Activated T-cell treated with anti-CD3 and anti-CD28 coated beads, Interleukin-2, amount 50 U/mL, for 24 hours (primary cell): ENCODE measurements at regions not wholly inside any gene's neighbourhood (a gene's known extent, or its start where the extent isn't known, plus 50 kb on each side); places are given as distances from the start of the nearest gene placed in this dataset.

Experiments
- DNase-seq: peaks from one replicate; pipeline ENCODE4 v3.0.0-alpha.2; 2020
- H3K27ac Mint-ChIP-seq: 2 replicates; pipeline ENCODE4 v1.8.0; 2020; ENCODE audit warnings: mild to moderate bottlenecking, mixed read lengths
- H3K27me3 Mint-ChIP-seq: 2 replicates; pipeline ENCODE4 v1.8.0; 2020; ENCODE audit warnings: mixed read lengths
- H3K36me3 Mint-ChIP-seq: 2 replicates; pipeline ENCODE4 v1.8.0; 2020; ENCODE audit warnings: low read depth, mixed read lengths
- H3K4me1 Mint-ChIP-seq: 2 replicates; pipeline ENCODE4 v1.8.0; 2020; ENCODE audit warnings: low read depth, mixed read lengths
- H3K4me3 Mint-ChIP-seq: 2 replicates; pipeline ENCODE4 v1.8.0; 2020; ENCODE audit warnings: mild to moderate bottlenecking, moderate library complexity, mixed read lengths
- H3K9me3 Mint-ChIP-seq: 2 replicates; pipeline ENCODE4 v1.8.0; 2020; ENCODE audit warnings: mixed read lengths

- H3K9me3 Mint-ChIP-seq = peaks cover 6% of the 10 kb centered on the region
- DNase-seq = no peak
Observed at GRCh38 chrX:5100004-5100403, 1128.7 kb downstream of the NLGN4X start.

GRCh38 chrX:5086388-5086787 is 1142.3 kb downstream of the NLGN4X start:
- Mint-ChIP-seq H3K4me1 (no peaks in the 10 kb centered on the region), H3K9me3 (no peaks in the 10 kb centered on the region), H3K27me3 (no peaks in the 10 kb centered on the region), H3K27ac (no peak overlapping the region), H3K36me3 (no peaks in the 10 kb centered on the region), H3K4me3 (no peak overlapping the region)
- no peak for DNase-seq

More at GRCh38 chrX:5100004-5100403, 1128.7 kb downstream of the NLGN4X start:
- H3K27me3 Mint-ChIP-seq = no peaks in the 10 kb centered on the region
- H3K4me1 Mint-ChIP-seq = no peaks in the 10 kb centered on the region
- no peaks in the 10 kb centered on the region for H3K36me3 Mint-ChIP-seq
- no peak overlapping the region for H3K27ac Mint-ChIP-seq
- no peak overlapping the region for H3K4me3 Mint-ChIP-seq

GRCh38 chrX:5084279-5084678 is 1144.4 kb downstream of the NLGN4X start:
- Mint-ChIP-seq H3K36me3 (no peaks in the 10 kb centered on the region), H3K9me3 (peaks cover 4% of the 10 kb centered on the region), H3K27ac (no peak overlapping the region), H3K4me1 (no peaks in the 10 kb centered on the region), H3K27me3 (no peaks in the 10 kb centered on the region), H3K4me3 (no peak overlapping the region)
- DNase-seq = no peak

- Mint-ChIP-seq H3K27me3 (no peaks in the 10 kb centered on the region), H3K36me3 (no peaks in the 10 kb centered on the region), H3K9me3 (peaks cover 4% of the 10 kb centered on the region), H3K4me3 (no peak overlapping the region), H3K27ac (no peak overlapping the region), H3K4me1 (no peaks in the 10 kb centered on the region)
- DNase-seq = no peak
Observed at GRCh38 chrX:5082705-5083104, 1146.0 kb downstream of the NLGN4X start.

- Mint-ChIP-seq H3K27me3 (no peaks in the 10 kb centered on the region), H3K36me3 (no peaks in the 10 kb centered on the region), H3K4me1 (no peaks in the 10 kb centered on the region), H3K27ac (no peak overlapping the region), H3K4me3 (no peak overlapping the region), H3K9me3 (peaks cover 13% of the 10 kb centered on the region)
- no peak for DNase-seq
Observed at GRCh38 chrX:5080791-5081190, 1147.9 kb downstream of the NLGN4X start.

- Mint-ChIP-seq H3K36me3 (no peaks in the 10 kb centered on the region), H3K9me3 (peaks cover 9% of the 10 kb centered on the region), H3K27ac (no peak overlapping the region), H3K4me3 (no peak overlapping the region), H3K4me1 (no peaks in the 10 kb centered on the region), H3K27me3 (no peaks in the 10 kb centered on the region)
- no peak for DNase-seq
Observed at GRCh38 chrX:5068550-5068949, 1160.1 kb downstream of the NLGN4X start.

GRCh38 chrX:5057786-5058185 is 1170.9 kb downstream of the NLGN4X start:
- Mint-ChIP-seq H3K27me3 (no peaks in the 10 kb centered on the region), H3K36me3 (no peaks in the 10 kb centered on the region), H3K9me3 (peaks cover 15% of the 10 kb centered on the region), H3K4me1 (no peaks in the 10 kb centered on the region), H3K27ac (no peak overlapping the region), H3K4me3 (no peak overlapping the region)
- no peak for DNase-seq

- Mint-ChIP-seq H3K27ac (no peak overlapping the region), H3K9me3 (peaks cover 16% of the 10 kb centered on the region), H3K4me1 (no peaks in the 10 kb centered on the region), H3K4me3 (no peak overlapping the region), H3K36me3 (no peaks in the 10 kb centered on the region), H3K27me3 (no peaks in the 10 kb centered on the region)
- DNase-seq = no peak
Observed at GRCh38 chrX:5054852-5055251, 1173.8 kb downstream of the NLGN4X start.

GRCh38 chrX:5051831-5052491 is 1176.7 kb downstream of the NLGN4X start:
- Mint-ChIP-seq H3K4me3 (no peak overlapping the region), H3K36me3 (no peaks in the 10 kb centered on the region), H3K27ac (no peak overlapping the region), H3K9me3 (peaks cover 16% of the 10 kb centered on the region), H3K4me1 (no peaks in the 10 kb centered on the region), H3K27me3 (no peaks in the 10 kb centered on the region)
- no peak for DNase-seq

- H3K27me3 Mint-ChIP-seq = no peaks in the 10 kb centered on the region
- no peak overlapping the region for H3K27ac Mint-ChIP-seq
- H3K36me3 Mint-ChIP-seq = no peaks in the 10 kb centered on the region
Observed at GRCh38 chrX:5042563-5042962, 1186.1 kb downstream of the NLGN4X start.

GRCh38 chrX:5031792-5032191 is 1196.9 kb downstream of the NLGN4X start:
- H3K4me3 Mint-ChIP-seq = no peak overlapping the region
- H3K27ac Mint-ChIP-seq = no peak overlapping the region
- H3K4me1 Mint-ChIP-seq = no peaks in the 10 kb centered on the region
- H3K36me3 Mint-ChIP-seq = no peaks in the 10 kb centered on the region
- no peaks in the 10 kb centered on the region for H3K27me3 Mint-ChIP-seq
- H3K9me3 Mint-ChIP-seq = peaks cover 12% of the 10 kb centered on the region
- DNase-seq = no peak

More at GRCh38 chrX:5042563-5042962, 1186.1 kb downstream of the NLGN4X start:
- no peaks in the 10 kb centered on the region for H3K4me1 Mint-ChIP-seq
- no peak overlapping the region for H3K4me3 Mint-ChIP-seq
- DNase-seq = no peak
- H3K9me3 Mint-ChIP-seq = peaks cover 16% of the 10 kb centered on the region

- Mint-ChIP-seq H3K36me3 (no peaks in the 10 kb centered on the region), H3K9me3 (peaks cover 10% of the 10 kb centered on the region), H3K27ac (no peak overlapping the region), H3K27me3 (no peaks in the 10 kb centered on the region), H3K4me3 (no peak overlapping the region), H3K4me1 (no peaks in the 10 kb centered on the region)
- no peak for DNase-seq
Observed at GRCh38 chrX:5015451-5015850, 1213.2 kb downstream of the NLGN4X start.

GRCh38 chrX:4994855-4995254 is 1233.8 kb downstream of the NLGN4X start:
- Mint-ChIP-seq H3K27ac (no peak overlapping the region), H3K27me3 (no peaks in the 10 kb centered on the region), H3K4me3 (no peak overlapping the region), H3K4me1 (no peaks in the 10 kb centered on the region), H3K9me3 (peaks cover 6% of the 10 kb centered on the region), H3K36me3 (no peaks in the 10 kb centered on the region)
- DNase-seq = no peak

GRCh38 chrX:4978613-4979012 is 1250.1 kb downstream of the NLGN4X start:
- Mint-ChIP-seq H3K9me3 (peaks cover 16% of the 10 kb centered on the region), H3K27me3 (no peaks in the 10 kb centered on the region), H3K4me1 (no peaks in the 10 kb centered on the region), H3K4me3 (no peak overlapping the region), H3K36me3 (no peaks in the 10 kb centered on the region), H3K27ac (no peak overlapping the region)
- no peak for DNase-seq

- no peak overlapping the region for H3K4me3 Mint-ChIP-seq
- no peak for DNase-seq
- H3K36me3 Mint-ChIP-seq = no peaks in the 10 kb centered on the region
- H3K27ac Mint-ChIP-seq = no peak overlapping the region
- no peaks in the 10 kb centered on the region for H3K4me1 Mint-ChIP-seq
- peaks cover 13% of the 10 kb centered on the region for H3K9me3 Mint-ChIP-seq
- no peaks in the 10 kb centered on the region for H3K27me3 Mint-ChIP-seq
Observed at GRCh38 chrX:4971646-4972045, 1257.0 kb downstream of the NLGN4X start.

GRCh38 chrX:4964112-4964511 is 1250.7 kb upstream of the PRKX start:
- Mint-ChIP-seq H3K27ac (no peak overlapping the region), H3K27me3 (no peaks in the 10 kb centered on the region), H3K4me1 (no peaks in the 10 kb centered on the region), H3K4me3 (no peak overlapping the region), H3K9me3 (peaks cover 8% of the 10 kb centered on the region), H3K36me3 (no peaks in the 10 kb centered on the region)
- DNase-seq = no peak
